EL (cell line): ENCODE measurements at regions not wholly inside any gene's neighbourhood (a gene's known extent, or its start where the extent isn't known, plus 50 kb on each side); places are given as distances from the start of the nearest gene placed in this dataset.
"Not testable (repeated sequence)": the region's sequence is repeated elsewhere in the genome, so short reads cannot be mapped to it uniquely, and the experiment has no call there.

Source experiments
- DNase-seq: peaks from one replicate; pipeline ENCODE4 v3.0.0-alpha.2; 2016

- DNase-seq, result no peak
These were observed 62.0 kb upstream of the HGF start for GRCh38 chr7:81831883-81832282.

DNA sequence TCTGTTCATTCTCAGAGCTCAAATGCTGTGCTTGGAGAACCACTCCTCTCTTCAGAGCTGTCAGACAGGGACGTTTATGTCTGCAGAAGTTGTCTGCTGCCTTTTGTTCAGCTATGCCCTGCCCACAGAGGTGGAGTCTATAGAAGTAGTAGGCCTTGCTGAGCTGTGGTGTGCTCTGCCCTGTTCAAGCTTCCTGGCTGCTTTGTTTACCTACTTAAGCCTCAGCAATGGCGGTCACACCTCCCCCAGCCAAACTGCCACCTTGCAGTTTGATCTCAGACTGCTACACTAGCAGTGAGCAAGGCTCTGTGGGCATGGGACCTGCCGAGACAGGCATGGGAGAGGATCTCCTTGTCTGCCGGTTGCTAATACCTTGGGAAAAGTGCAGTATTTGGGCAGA lies 59.7 kb upstream of the HGF start:
- DNase-seq, result not testable (repeated sequence)

- no peak for DNase-seq
These were observed 53.0 kb upstream of the HGF start for GRCh38 chr7:81822811-81823210.

DNA sequence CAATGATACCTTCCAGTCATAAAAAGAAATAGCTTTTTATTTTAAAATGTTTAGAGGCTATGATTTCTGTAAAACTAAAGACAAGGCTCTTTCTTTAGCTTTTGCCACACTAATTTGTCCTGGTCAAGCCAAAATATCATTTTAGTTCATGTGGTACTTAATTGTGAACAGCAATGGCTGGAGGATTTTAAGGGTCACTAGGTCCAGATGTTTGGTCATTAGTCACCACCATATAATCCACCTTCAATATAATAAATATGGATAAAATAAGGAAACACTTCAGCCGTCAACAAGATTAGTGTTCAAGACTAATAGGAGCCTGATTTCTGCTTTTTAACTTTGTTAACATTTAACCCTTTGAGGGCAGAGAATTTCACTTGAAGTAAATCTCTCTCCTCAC lies 50.0 kb upstream of the HGF start:
- no peak for DNase-seq
